ENCODE measurements at regions not wholly inside any gene's neighbourhood (a gene's known extent, or its start where the extent isn't known, plus 50 kb on each side); places are given as distances from the start of the nearest gene placed in this dataset.

DNA sequence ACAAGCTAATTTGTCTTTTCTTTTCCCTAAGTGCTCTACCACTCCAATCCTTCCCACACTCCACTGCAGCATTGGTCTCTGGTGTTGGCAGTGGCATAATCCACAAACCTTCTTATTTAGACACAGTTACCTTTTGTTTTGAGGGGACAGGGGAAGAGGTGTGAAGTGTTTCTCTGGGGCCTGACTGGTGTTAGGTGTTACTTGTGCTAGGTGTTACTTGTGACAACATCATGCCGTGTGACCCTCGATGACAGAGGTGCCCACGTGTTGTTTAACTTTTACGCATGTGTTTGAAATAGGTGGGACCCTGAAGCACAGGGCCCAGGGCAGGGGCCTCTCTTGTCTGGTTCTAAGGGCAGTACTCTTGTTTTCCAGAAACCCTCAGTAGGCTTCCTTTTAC, 70.5 kb upstream of the SPRY4 start:
- Histone ChIP-seq H3K9me2 (ENCODE audit: insufficient read depth) (0 out of 2 replicates have a peak, but pooled peaks cover 4% of the 10 kb centered on the region), H3K27ac (ENCODE audit: low read depth) (no peak overlapping the region), H3F3A (replicated peaks; ENCODE audit: low read depth) (0 out of 2 replicates have a peak, but pooled peaks cover 5% of the 10 kb centered on the region), H4K20me1 (replicated peaks; ENCODE audit: insufficient read depth) (no peaks in the 10 kb centered on the region), H3K27me3 (ENCODE audit: insufficient read depth) (no peaks in the 10 kb centered on the region), H2AFZ (no peak overlapping the region), H3K79me2 (replicated peaks; ENCODE audit: insufficient read depth) (no peaks in the 10 kb centered on the region), H3K4me3 (no peak overlapping the region), H3K4me2 (no peak overlapping the region), H3K36me3 (ENCODE audit: insufficient read depth) (no peaks in the 10 kb centered on the region), H3K4me1 (ENCODE audit: insufficient read depth) (peaks cover 11% of the 10 kb centered on the region)
- H3K4me3 Mint-ChIP-seq = no peak overlapping the region
- H3K9me3 Mint-ChIP-seq = peaks cover 21% of the 10 kb centered on the region
- ATAC-seq (no peak), DNase-seq (ENCODE audit: low spot score) (no peak)
- H3K4me1 Mint-ChIP-seq = peaks cover 16% of the 10 kb centered on the region
- no peak for TF ChIP-seq STAT1 (IDR thresholded peaks at IDR 0.05; ENCODE audit: unreplicated experiment)
- no peak for TF ChIP-seq ZNF114 (CRISPR knock-in tag; IDR thresholded peaks at IDR 0.05)
- no peak for TF ChIP-seq JUNB (IDR thresholded peaks at IDR 0.05; ENCODE audit: unreplicated experiment)
- TF ChIP-seq NANOG (IDR thresholded peaks at IDR 0.05; ENCODE audit: borderline replicate concordance) = no peak
- TF ChIP-seq CTCF (conservative IDR thresholded peaks at IDR 0.05; ENCODE audit: low read depth in 2 of 2) = no peak
- TF ChIP-seq ZNF462 (CRISPR knock-in tag; IDR thresholded peaks at IDR 0.05) = no peak
- TF ChIP-seq ZNF331 (CRISPR knock-in tag; IDR thresholded peaks at IDR 0.05; ENCODE audit: low read depth) = no peak
- no peak for TF ChIP-seq EZH2 (IDR thresholded peaks at IDR 0.05; ENCODE audit: low read depth, unreplicated experiment)
- TF ChIP-seq, protein P1, sequence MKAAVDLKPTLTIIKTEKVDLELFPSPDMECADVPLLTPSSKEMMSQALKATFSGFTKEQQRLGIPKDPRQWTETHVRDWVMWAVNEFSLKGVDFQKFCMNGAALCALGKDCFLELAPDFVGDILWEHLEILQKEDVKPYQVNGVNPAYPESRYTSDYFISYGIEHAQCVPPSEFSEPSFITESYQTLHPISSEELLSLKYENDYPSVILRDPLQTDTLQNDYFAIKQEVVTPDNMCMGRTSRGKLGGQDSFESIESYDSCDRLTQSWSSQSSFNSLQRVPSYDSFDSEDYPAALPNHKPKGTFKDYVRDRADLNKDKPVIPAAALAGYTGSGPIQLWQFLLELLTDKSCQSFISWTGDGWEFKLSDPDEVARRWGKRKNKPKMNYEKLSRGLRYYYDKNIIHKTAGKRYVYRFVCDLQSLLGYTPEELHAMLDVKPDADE (IDR thresholded peaks at IDR 0.05) = no peak
- TF ChIP-seq, protein P2, sequence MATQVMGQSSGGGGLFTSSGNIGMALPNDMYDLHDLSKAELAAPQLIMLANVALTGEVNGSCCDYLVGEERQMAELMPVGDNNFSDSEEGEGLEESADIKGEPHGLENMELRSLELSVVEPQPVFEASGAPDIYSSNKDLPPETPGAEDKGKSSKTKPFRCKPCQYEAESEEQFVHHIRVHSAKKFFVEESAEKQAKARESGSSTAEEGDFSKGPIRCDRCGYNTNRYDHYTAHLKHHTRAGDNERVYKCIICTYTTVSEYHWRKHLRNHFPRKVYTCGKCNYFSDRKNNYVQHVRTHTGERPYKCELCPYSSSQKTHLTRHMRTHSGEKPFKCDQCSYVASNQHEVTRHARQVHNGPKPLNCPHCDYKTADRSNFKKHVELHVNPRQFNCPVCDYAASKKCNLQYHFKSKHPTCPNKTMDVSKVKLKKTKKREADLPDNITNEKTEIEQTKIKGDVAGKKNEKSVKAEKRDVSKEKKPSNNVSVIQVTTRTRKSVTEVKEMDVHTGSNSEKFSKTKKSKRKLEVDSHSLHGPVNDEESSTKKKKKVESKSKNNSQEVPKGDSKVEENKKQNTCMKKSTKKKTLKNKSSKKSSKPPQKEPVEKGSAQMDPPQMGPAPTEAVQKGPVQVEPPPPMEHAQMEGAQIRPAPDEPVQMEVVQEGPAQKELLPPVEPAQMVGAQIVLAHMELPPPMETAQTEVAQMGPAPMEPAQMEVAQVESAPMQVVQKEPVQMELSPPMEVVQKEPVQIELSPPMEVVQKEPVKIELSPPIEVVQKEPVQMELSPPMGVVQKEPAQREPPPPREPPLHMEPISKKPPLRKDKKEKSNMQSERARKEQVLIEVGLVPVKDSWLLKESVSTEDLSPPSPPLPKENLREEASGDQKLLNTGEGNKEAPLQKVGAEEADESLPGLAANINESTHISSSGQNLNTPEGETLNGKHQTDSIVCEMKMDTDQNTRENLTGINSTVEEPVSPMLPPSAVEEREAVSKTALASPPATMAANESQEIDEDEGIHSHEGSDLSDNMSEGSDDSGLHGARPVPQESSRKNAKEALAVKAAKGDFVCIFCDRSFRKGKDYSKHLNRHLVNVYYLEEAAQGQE (IDR thresholded peaks at IDR 0.05; ENCODE audit: unreplicated experiment) = no peak
- no peak for TF ChIP-seq CREB1 (CRISPR knock-in tag; IDR thresholded peaks at IDR 0.05; ENCODE audit: low read depth)
- no peak for TF ChIP-seq EZH2phosphoT487 (IDR thresholded peaks at IDR 0.05; ENCODE audit: unreplicated experiment)
- no peak for TF ChIP-seq POLR2AphosphoS5 (IDR thresholded peaks at IDR 0.05; ENCODE audit: low read depth)
- H3K36me3 Mint-ChIP-seq (ENCODE audit: low read depth) = peaks cover 44% of the 10 kb centered on the region
- no peak overlapping the region for H3K27ac Mint-ChIP-seq
- peaks cover 3% of the 10 kb centered on the region for H3K27me3 Mint-ChIP-seq (ENCODE audit: insufficient read depth, low read depth, poor library complexity)
